ENCODE measurements at regions not wholly inside any gene's neighbourhood (a gene's known extent, or its start where the extent isn't known, plus 50 kb on each side); places are given as distances from the start of the nearest gene placed in this dataset.

DNA sequence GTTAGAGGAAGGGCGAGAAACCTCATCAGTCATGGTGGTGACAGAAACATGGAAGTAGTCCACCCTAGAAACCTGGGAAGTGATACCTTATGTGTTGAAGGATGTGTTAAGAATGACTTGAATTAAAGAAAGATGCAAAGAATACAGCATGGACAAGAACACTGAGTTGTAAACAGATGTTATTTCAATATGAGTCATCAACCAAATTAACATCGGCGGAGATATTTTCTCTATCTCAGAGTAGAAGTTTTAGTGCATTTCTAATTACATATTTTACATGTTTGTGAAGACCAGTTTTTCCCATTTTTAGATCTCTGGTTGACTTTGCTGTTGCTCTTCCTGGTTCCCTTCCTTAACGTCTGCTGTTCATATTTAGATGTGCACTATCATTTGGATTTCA lies 268.8 kb upstream of the TBL1XR1 start:
- TF ChIP-seq CTCF (conservative IDR thresholded peaks at IDR 0.05 in 1 of 2, IDR thresholded peaks at IDR 0.05 in 1 of 2; ENCODE audit: extremely low read depth in 1 of 2, insufficient read depth in 1 of 2, low read depth in 1 of 2, low read length in 2 of 2) (no peak), EZH2 (IDR thresholded peaks at IDR 0.05; ENCODE audit: borderline replicate concordance, low read length) (no peak)

Measured in mammary epithelial cell (primary cell).